ENCODE measurements at regions not wholly inside any gene's neighbourhood (a gene's known extent, or its start where the extent isn't known, plus 50 kb on each side); places are given as distances from the start of the nearest gene placed in this dataset.

- Histone ChIP-seq H3K36me3 (ENCODE audit: control insufficient read depth in 2 of 2, extremely low read depth in 1 of 2, insufficient read depth in 1 of 2, low read length in 1 of 2) (no peaks in the 10 kb centered on the region), H3K27ac (ENCODE audit: low read length) (no peak overlapping the region), H3K9me3 (no peaks in the 10 kb centered on the region), H3K4me1 (ENCODE audit: control insufficient read depth in 1 of 2, extremely low read depth in 1 of 2, insufficient read depth in 2 of 2, low read length in 2 of 2) (no peaks in the 10 kb centered on the region), H3K27me3 (replicated peaks in 1 of 2; ENCODE audit: control insufficient read depth in 2 of 2, extremely low read depth in 1 of 2, insufficient read depth in 2 of 2, low read length in 1 of 2) (no peaks in the 10 kb centered on the region), H3K4me3 (ENCODE audit: control insufficient read depth in 1 of 2, extremely low read depth in 1 of 2, low read length in 1 of 2) (no peak overlapping the region)
- no peak overlapping the region for H3K27ac Mint-ChIP-seq
- H3K36me3 Mint-ChIP-seq = no peaks in the 10 kb centered on the region
- POLR2A ChIA-PET = no interaction called here
- CTCF ChIA-PET = no interaction called here
- H3K27me3 Mint-ChIP-seq = peaks cover 0 to 3% of the 10 kb centered on the region in 2 donors
- H3K4me1 Mint-ChIP-seq = no peaks in the 10 kb centered on the region
- 40% methylated on average over 1 of the region's 4 CpGs for WGBS (ENCODE audit: insufficient coverage)
- no peak overlapping the region for H3K4me3 Mint-ChIP-seq
- ATAC-seq (replicated peaks in 1 of 4) = no peak
- DNase-seq = no peak
- H3K9me3 Mint-ChIP-seq = peaks cover 0 to 11% (median 3%) of the 10 kb centered on the region in 3 donors
These were observed 256.1 kb upstream of the VEPH1 start for GRCh38 chr3:157759311-157759710.

DNA sequence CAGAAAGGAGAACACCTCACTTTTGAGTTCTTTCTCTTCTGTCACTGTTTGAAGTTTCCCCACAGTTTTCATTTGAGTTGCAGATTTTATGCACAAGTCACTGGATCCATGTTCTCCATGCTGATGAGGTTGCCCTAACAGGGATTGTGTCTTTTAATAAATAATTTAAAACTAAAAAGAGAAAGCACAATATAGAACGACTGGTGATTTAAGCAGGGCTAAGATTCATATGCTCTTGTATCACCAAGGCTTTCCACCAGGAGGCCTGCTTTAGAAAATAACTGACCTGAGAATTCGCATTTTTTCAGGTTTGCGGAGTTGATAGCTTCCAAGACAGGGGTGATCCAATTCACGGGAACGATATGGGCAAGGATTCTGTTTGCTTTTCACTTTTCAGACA lies 252.0 kb upstream of the VEPH1 start:
- ChIA-PET CTCF (no interaction called here), POLR2A (interaction anchor here in 1 of 2 donors (0.6 kb wide), 1 partner anchor 38 kb away, joined by 3 read pairs; no protein-coding TSS in a partner anchor)
- no peak overlapping the region for H3K27ac ChIP-seq (ENCODE audit: low read length)
- no peaks in the 10 kb centered on the region for H3K27me3 ChIP-seq (replicated peaks in 1 of 2; ENCODE audit: control insufficient read depth in 2 of 2, extremely low read depth in 1 of 2, insufficient read depth in 2 of 2, low read length in 1 of 2)
- no peak overlapping the region for H3K4me3 Mint-ChIP-seq
- H3K4me1 ChIP-seq (ENCODE audit: control insufficient read depth in 1 of 2, extremely low read depth in 1 of 2, insufficient read depth in 2 of 2, low read length in 2 of 2) = no peaks in the 10 kb centered on the region
- H3K27ac Mint-ChIP-seq = no peak overlapping the region
- WGBS (ENCODE audit: insufficient coverage) = 84% methylated on average over 4 of the region's 5 CpGs
- DNase-seq (no peak), ATAC-seq (replicated peaks in 1 of 4) (no peak)
- H3K36me3 Mint-ChIP-seq = no peaks in the 10 kb centered on the region
- H3K4me3 ChIP-seq (ENCODE audit: control insufficient read depth in 1 of 2, extremely low read depth in 1 of 2, low read length in 1 of 2) = no peak overlapping the region
- no peaks in the 10 kb centered on the region for H3K36me3 ChIP-seq (ENCODE audit: control insufficient read depth in 2 of 2, extremely low read depth in 1 of 2, insufficient read depth in 1 of 2, low read length in 1 of 2)
- H3K4me1 Mint-ChIP-seq = no peaks in the 10 kb centered on the region
- no peaks in the 10 kb centered on the region for H3K9me3 ChIP-seq
- H3K27me3 Mint-ChIP-seq = peaks cover 0 to 3% of the 10 kb centered on the region in 2 donors
- peaks cover 0 to 4% (median 0%) of the 10 kb centered on the region in 3 donors for H3K9me3 Mint-ChIP-seq

- POLR2A ChIA-PET = no interaction called here
- Mint-ChIP-seq H3K9me3 (peaks cover 4% of the 10 kb centered on the region in 3 donors), H3K27ac (no peak overlapping the region), H3K36me3 (no peaks in the 10 kb centered on the region), H3K27me3 (peaks cover 0 to 3% of the 10 kb centered on the region in 2 donors), H3K4me3 (no peak overlapping the region), H3K4me1 (no peaks in the 10 kb centered on the region)
- DNase-seq (no peak), ATAC-seq (replicated peaks in 1 of 4) (no peak)
- WGBS (ENCODE audit: insufficient coverage) = 100% methylated on average over 1 of the region's 3 CpGs
- no peak overlapping the region for H3K4me3 ChIP-seq (ENCODE audit: control insufficient read depth in 1 of 2, extremely low read depth in 1 of 2, low read length in 1 of 2)
- no peaks in the 10 kb centered on the region for H3K9me3 ChIP-seq
- no peak overlapping the region for H3K27ac ChIP-seq (ENCODE audit: low read length)
- H3K27me3 ChIP-seq (replicated peaks in 1 of 2; ENCODE audit: control insufficient read depth in 2 of 2, extremely low read depth in 1 of 2, insufficient read depth in 2 of 2, low read length in 1 of 2) = no peaks in the 10 kb centered on the region
- CTCF ChIA-PET = no interaction called here
- H3K4me1 ChIP-seq (ENCODE audit: control insufficient read depth in 1 of 2, extremely low read depth in 1 of 2, insufficient read depth in 2 of 2, low read length in 2 of 2) = no peaks in the 10 kb centered on the region
- H3K36me3 ChIP-seq (ENCODE audit: control insufficient read depth in 2 of 2, extremely low read depth in 1 of 2, insufficient read depth in 1 of 2, low read length in 1 of 2) = no peaks in the 10 kb centered on the region
These were observed 251.2 kb upstream of the VEPH1 start for GRCh38 chr3:157754451-157754850.

- Mint-ChIP-seq H3K4me3 (no peak overlapping the region), H3K9me3 (peaks cover 4% of the 10 kb centered on the region in 3 donors), H3K4me1 (no peaks in the 10 kb centered on the region), H3K27ac (no peak overlapping the region), H3K27me3 (peaks cover 0 to 3% of the 10 kb centered on the region in 2 donors), H3K36me3 (no peaks in the 10 kb centered on the region)
- DNase-seq (no peak), ATAC-seq (replicated peaks in 1 of 4) (no peak)
- no peak overlapping the region for H3K4me3 ChIP-seq (ENCODE audit: control insufficient read depth in 1 of 2, extremely low read depth in 1 of 2, low read length in 1 of 2)
- ChIA-PET CTCF (no interaction called here), POLR2A (no interaction called here)
- no peaks in the 10 kb centered on the region for H3K27me3 ChIP-seq (replicated peaks in 1 of 2; ENCODE audit: control insufficient read depth in 2 of 2, extremely low read depth in 1 of 2, insufficient read depth in 2 of 2, low read length in 1 of 2)
- no peaks in the 10 kb centered on the region for H3K4me1 ChIP-seq (ENCODE audit: control insufficient read depth in 1 of 2, extremely low read depth in 1 of 2, insufficient read depth in 2 of 2, low read length in 2 of 2)
- H3K9me3 ChIP-seq = no peaks in the 10 kb centered on the region
- 60% methylated on average over 1 of the region's 3 CpGs for WGBS (ENCODE audit: insufficient coverage)
- no peaks in the 10 kb centered on the region for H3K36me3 ChIP-seq (ENCODE audit: control insufficient read depth in 2 of 2, extremely low read depth in 1 of 2, insufficient read depth in 1 of 2, low read length in 1 of 2)
- no peak overlapping the region for H3K27ac ChIP-seq (ENCODE audit: low read length)
These were observed 250.5 kb upstream of the VEPH1 start for GRCh38 chr3:157753787-157754136.

GRCh38 chr3:157752956-157753786 lies 250.0 kb upstream of the VEPH1 start:
- ChIA-PET CTCF (no interaction called here), POLR2A (no interaction called here)
- DNase-seq (no peak), ATAC-seq (replicated peaks in 1 of 4) (no peak)
- Mint-ChIP-seq H3K4me3 (no peak overlapping the region), H3K27me3 (peaks cover 0 to 3% of the 10 kb centered on the region in 2 donors), H3K36me3 (no peaks in the 10 kb centered on the region), H3K9me3 (peaks cover 4% of the 10 kb centered on the region in 3 donors), H3K27ac (no peak overlapping the region), H3K4me1 (no peaks in the 10 kb centered on the region)
- Histone ChIP-seq H3K36me3 (ENCODE audit: control insufficient read depth in 2 of 2, extremely low read depth in 1 of 2, insufficient read depth in 1 of 2, low read length in 1 of 2) (no peaks in the 10 kb centered on the region), H3K4me1 (ENCODE audit: control insufficient read depth in 1 of 2, extremely low read depth in 1 of 2, insufficient read depth in 2 of 2, low read length in 2 of 2) (no peaks in the 10 kb centered on the region), H3K4me3 (ENCODE audit: control insufficient read depth in 1 of 2, extremely low read depth in 1 of 2, low read length in 1 of 2) (no peak overlapping the region), H3K9me3 (no peaks in the 10 kb centered on the region), H3K27ac (ENCODE audit: low read length) (no peak overlapping the region), H3K27me3 (replicated peaks in 1 of 2; ENCODE audit: control insufficient read depth in 2 of 2, extremely low read depth in 1 of 2, insufficient read depth in 2 of 2, low read length in 1 of 2) (no peaks in the 10 kb centered on the region)
- no CpG with 5 or more reads among the region's 5 CpGs for WGBS (ENCODE audit: insufficient coverage)

GRCh38 chr3:157752554-157752953 lies 249.3 kb upstream of the VEPH1 start:
- H3K27ac ChIP-seq (ENCODE audit: low read length) = no peak overlapping the region
- Mint-ChIP-seq H3K27me3 (peaks cover 0 to 3% of the 10 kb centered on the region in 2 donors), H3K36me3 (no peaks in the 10 kb centered on the region), H3K4me1 (no peaks in the 10 kb centered on the region), H3K4me3 (no peak overlapping the region), H3K9me3 (peaks cover 4% of the 10 kb centered on the region in 3 donors), H3K27ac (no peak overlapping the region)
- H3K9me3 ChIP-seq = no peaks in the 10 kb centered on the region
- no peaks in the 10 kb centered on the region for H3K4me1 ChIP-seq (ENCODE audit: control insufficient read depth in 1 of 2, extremely low read depth in 1 of 2, insufficient read depth in 2 of 2, low read length in 2 of 2)
- ChIA-PET POLR2A (no interaction called here), CTCF (no interaction called here)
- no peak overlapping the region for H3K4me3 ChIP-seq (ENCODE audit: control insufficient read depth in 1 of 2, extremely low read depth in 1 of 2, low read length in 1 of 2)
- H3K36me3 ChIP-seq (ENCODE audit: control insufficient read depth in 2 of 2, extremely low read depth in 1 of 2, insufficient read depth in 1 of 2, low read length in 1 of 2) = no peaks in the 10 kb centered on the region
- WGBS (ENCODE audit: insufficient coverage) = no CpG with 5 or more reads among the region's 3 CpGs
- no peaks in the 10 kb centered on the region for H3K27me3 ChIP-seq (replicated peaks in 1 of 2; ENCODE audit: control insufficient read depth in 2 of 2, extremely low read depth in 1 of 2, insufficient read depth in 2 of 2, low read length in 1 of 2)
- ATAC-seq (replicated peaks in 1 of 4) (no peak), DNase-seq (no peak)

- DNase-seq (no peak), ATAC-seq (replicated peaks in 1 of 4) (no peak)
- WGBS (ENCODE audit: insufficient coverage) = no CpG with 5 or more reads among the region's 1 CpG
- Mint-ChIP-seq H3K4me3 (no peak overlapping the region), H3K36me3 (no peaks in the 10 kb centered on the region), H3K27me3 (peaks cover 0 to 3% of the 10 kb centered on the region in 2 donors), H3K9me3 (peaks cover 4 to 7% (median 4%) of the 10 kb centered on the region in 3 donors), H3K4me1 (no peaks in the 10 kb centered on the region), H3K27ac (no peak overlapping the region)
- no peak overlapping the region for H3K27ac ChIP-seq (ENCODE audit: low read length)
- POLR2A ChIA-PET = no interaction called here
- no peaks in the 10 kb centered on the region for H3K4me1 ChIP-seq (ENCODE audit: control insufficient read depth in 1 of 2, extremely low read depth in 1 of 2, insufficient read depth in 2 of 2, low read length in 2 of 2)
- H3K4me3 ChIP-seq (ENCODE audit: control insufficient read depth in 1 of 2, extremely low read depth in 1 of 2, low read length in 1 of 2) = no peak overlapping the region
- H3K9me3 ChIP-seq = no peaks in the 10 kb centered on the region
- no peaks in the 10 kb centered on the region for H3K36me3 ChIP-seq (ENCODE audit: control insufficient read depth in 2 of 2, extremely low read depth in 1 of 2, insufficient read depth in 1 of 2, low read length in 1 of 2)
- no peaks in the 10 kb centered on the region for H3K27me3 ChIP-seq (replicated peaks in 1 of 2; ENCODE audit: control insufficient read depth in 2 of 2, extremely low read depth in 1 of 2, insufficient read depth in 2 of 2, low read length in 1 of 2)
- CTCF ChIA-PET = no interaction called here
These were observed 248.2 kb upstream of the VEPH1 start for GRCh38 chr3:157751386-157751785.
